Keratinocyte (primary cell): ENCODE measurements at regions not wholly inside any gene's neighbourhood (a gene's known extent, or its start where the extent isn't known, plus 50 kb on each side); places are given as distances from the start of the nearest gene placed in this dataset.
A peak's percentile ranks its signal among the peaks of the same experiment; 100 is the strongest.

ENCODE experiments used
- DNase-seq: peaks from one replicate; pipeline ENCODE4 v3.0.0-alpha.2; 2011; ENCODE audit warnings: low read depth, missing footprints, low spot score
- FAIRE-seq: peaks from 2 replicates; lab custom pipeline; 2011; peaks lifted over from hg19 to GRCh38; lab: Jason Lieb, UNC
- H2AFZ ChIP-seq: 2 replicates; pipeline ENCODE4 v1.6.0; 2012; ENCODE audit warnings: low read length, control low read depth, inconsistent platforms; ENCODE audit not compliant: control insufficient read depth
- H3K27ac ChIP-seq: 2 replicates; pipeline ENCODE4 v1.5.1; 2011; ENCODE audit warnings: low read length; ENCODE audit not compliant: control insufficient read depth, insufficient read depth
- H3K27me3 ChIP-seq: 3 replicates; pipeline ENCODE4 v1.6.0; 2011; ENCODE audit warnings: low read length; ENCODE audit not compliant: control insufficient read depth, insufficient read depth; ENCODE audit errors: extremely low read depth
- H3K36me3 ChIP-seq, 2 experiments: 2 replicates in 1 of 2; 3 replicates in 1 of 2; pipeline ENCODE4 v1.5.1; 2011; ENCODE audit warnings: low read length in 2 of 2, mild to moderate bottlenecking in 1 of 2; ENCODE audit not compliant: control insufficient read depth in 2 of 2, insufficient read depth in 2 of 2; ENCODE audit errors: extremely low read depth in 1 of 2
- H3K4me1 ChIP-seq: 3 replicates; pipeline ENCODE4 v1.5.1; 2011; ENCODE audit warnings: low read length; ENCODE audit not compliant: control insufficient read depth, insufficient read depth; ENCODE audit errors: extremely low read depth
- H3K4me2 ChIP-seq: 3 replicates; pipeline ENCODE4 v1.6.0; 2011; ENCODE audit warnings: low read depth, low read length; ENCODE audit not compliant: control insufficient read depth, insufficient read depth; ENCODE audit errors: extremely low read depth
- H3K4me3 ChIP-seq, 3 experiments: fragments of 200-600 bp in 1 of 3; sonication (generic) in 1 of 3; 2 replicates in 2 of 3; 3 replicates in 1 of 3; pipeline ENCODE4 v1.5.1; 2011 to 2016; ENCODE audit warnings: low read length in 3 of 3, mild to moderate bottlenecking in 3 of 3, control low read depth in 2 of 3, inconsistent platforms in 1 of 3, low read depth in 1 of 3, mixed read lengths in 1 of 3, mixed run types in 1 of 3, moderate library complexity in 1 of 3; ENCODE audit not compliant: control insufficient read depth in 2 of 3, insufficient read depth in 2 of 3; ENCODE audit errors: extremely low read depth in 1 of 3
- H3K79me2 ChIP-seq: 2 replicates; pipeline ENCODE4 v1.6.0; 2012; ENCODE audit warnings: low read length; ENCODE audit not compliant: control insufficient read depth, insufficient read depth
- H3K9ac ChIP-seq: 3 replicates; pipeline ENCODE4 v1.6.0; 2011; ENCODE audit warnings: low read length; ENCODE audit not compliant: control insufficient read depth, insufficient read depth; ENCODE audit errors: extremely low read depth
- H3K9me1 ChIP-seq: 3 replicates; pipeline ENCODE4 v1.6.0; 2011; ENCODE audit warnings: low read length; ENCODE audit not compliant: control insufficient read depth, insufficient read depth; ENCODE audit errors: extremely low read depth
- H3K9me3 ChIP-seq: 2 replicates; pipeline ENCODE4 v1.5.1; 2012; ENCODE audit warnings: low read depth, low read length; ENCODE audit not compliant: control insufficient read depth
- H4K20me1 ChIP-seq: 3 replicates; pipeline ENCODE4 v1.6.0; 2011; ENCODE audit warnings: low read length; ENCODE audit not compliant: control insufficient read depth, insufficient read depth; ENCODE audit errors: extremely low read depth
- EZH2 ChIP-seq: IDR thresholded peaks from one replicate; pipeline ENCODE4 v1.6.1; 2012; ENCODE audit warnings: inconsistent platforms, mild to moderate bottlenecking, low read length, moderate library complexity
- dilution Hi-C: fragments of 300-500 bp; cut with MboI; formaldehyde crosslinking; loops from one replicate; pipeline ENCODE4 v1.7.0; 2020; ENCODE audit warnings: low sequenced_read_pairs; ENCODE audit not compliant: extremely low pct_ligation_motif_present
- TF ChIP-seq, protein P1 (sequence below), 3 experiments: IDR thresholded peaks in 1 of 3; conservative IDR thresholded peaks in 1 of 3; optimal IDR thresholded peaks in 1 of 3; 2 replicates in 2 of 3; 3 replicates in 1 of 3; pipeline versions ENCODE3 to v1.5.1; 2011; ENCODE audit warnings: low read length in 3 of 3, mild to moderate bottlenecking in 3 of 3, moderate library complexity in 2 of 3, control low read depth in 1 of 3, inconsistent platforms in 1 of 3; ENCODE audit not compliant: insufficient read depth in 2 of 3; ENCODE audit errors: extremely low read depth in 1 of 3

GRCh38 chr6:78618970-78619369, 248.4 kb upstream of the IRAK1BP1 start:
- H2AFZ ChIP-seq, result peak overlapping the region; percentile 56
- peak; percentile 20 for FAIRE-seq
- no peaks in the 10 kb centered on the region for H4K20me1 ChIP-seq
- no peaks in the 10 kb centered on the region for H3K36me3 ChIP-seq
- no peaks in the 10 kb centered on the region for H3K27me3 ChIP-seq
- no peak for DNase-seq
- no peak overlapping the region for H3K27ac ChIP-seq
- no peak overlapping the region for H3K9ac ChIP-seq
- TF ChIP-seq EZH2, result no peak
- TF ChIP-seq, protein P1, sequence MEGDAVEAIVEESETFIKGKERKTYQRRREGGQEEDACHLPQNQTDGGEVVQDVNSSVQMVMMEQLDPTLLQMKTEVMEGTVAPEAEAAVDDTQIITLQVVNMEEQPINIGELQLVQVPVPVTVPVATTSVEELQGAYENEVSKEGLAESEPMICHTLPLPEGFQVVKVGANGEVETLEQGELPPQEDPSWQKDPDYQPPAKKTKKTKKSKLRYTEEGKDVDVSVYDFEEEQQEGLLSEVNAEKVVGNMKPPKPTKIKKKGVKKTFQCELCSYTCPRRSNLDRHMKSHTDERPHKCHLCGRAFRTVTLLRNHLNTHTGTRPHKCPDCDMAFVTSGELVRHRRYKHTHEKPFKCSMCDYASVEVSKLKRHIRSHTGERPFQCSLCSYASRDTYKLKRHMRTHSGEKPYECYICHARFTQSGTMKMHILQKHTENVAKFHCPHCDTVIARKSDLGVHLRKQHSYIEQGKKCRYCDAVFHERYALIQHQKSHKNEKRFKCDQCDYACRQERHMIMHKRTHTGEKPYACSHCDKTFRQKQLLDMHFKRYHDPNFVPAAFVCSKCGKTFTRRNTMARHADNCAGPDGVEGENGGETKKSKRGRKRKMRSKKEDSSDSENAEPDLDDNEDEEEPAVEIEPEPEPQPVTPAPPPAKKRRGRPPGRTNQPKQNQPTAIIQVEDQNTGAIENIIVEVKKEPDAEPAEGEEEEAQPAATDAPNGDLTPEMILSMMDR (optimal IDR thresholded peaks at IDR 0.05 in 1 of 3, IDR thresholded peaks at IDR 0.05 in 1 of 3, conservative IDR thresholded peaks at IDR 0.05 in 1 of 3; ENCODE audit: extremely low read depth in 1 of 3, insufficient read depth in 2 of 3, low read length in 3 of 3), result no peak
- H3K9me1 ChIP-seq, result no peaks in the 10 kb centered on the region
- no peaks in the 10 kb centered on the region for H3K79me2 ChIP-seq
- dilution Hi-C loops, result no loop called here
- H3K4me1 ChIP-seq, result peaks cover 22% of the 10 kb centered on the region
- H3K4me3 ChIP-seq, result no peak overlapping the region
- no peak overlapping the region for H3K4me2 ChIP-seq
- no peaks in the 10 kb centered on the region for H3K9me3 ChIP-seq

DNA sequence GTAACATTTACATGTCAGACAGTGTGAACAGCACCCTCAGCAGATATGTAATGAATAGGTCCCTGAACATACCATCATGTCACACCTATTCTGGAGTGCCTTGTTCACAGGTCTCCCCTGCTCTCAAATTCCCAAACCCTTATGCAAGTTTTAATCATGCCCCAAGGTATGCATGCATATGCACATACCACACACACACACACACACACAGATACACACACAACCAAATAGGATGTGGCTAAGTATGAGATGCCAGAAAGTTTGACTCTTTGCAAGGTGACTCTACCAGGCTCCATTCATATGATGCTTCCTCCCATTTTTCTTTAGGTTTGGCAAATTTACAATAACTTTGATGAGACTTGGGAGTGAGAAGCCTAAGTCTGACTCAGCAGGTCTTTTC, 243.8 kb upstream of the IRAK1BP1 start:
- Histone ChIP-seq H3K27ac (no peak overlapping the region), H3K79me2 (no peaks in the 10 kb centered on the region), H3K4me1 (peaks cover 7% of the 10 kb centered on the region), H4K20me1 (no peaks in the 10 kb centered on the region), H3K4me2 (no peak overlapping the region), H3K9me3 (no peaks in the 10 kb centered on the region), H3K9ac (no peak overlapping the region), H3K4me3 (no peak overlapping the region), H2AFZ (no peak overlapping the region), H3K27me3 (no peaks in the 10 kb centered on the region), H3K36me3 (no peaks in the 10 kb centered on the region), H3K9me1 (no peaks in the 10 kb centered on the region)
- DNase-seq (peak; percentile 44), FAIRE-seq (peak; percentile 69)
- TF ChIP-seq, protein P1 (optimal IDR thresholded peaks at IDR 0.05 in 1 of 3, IDR thresholded peaks at IDR 0.05 in 1 of 3, conservative IDR thresholded peaks at IDR 0.05 in 1 of 3; ENCODE audit: extremely low read depth in 1 of 3, insufficient read depth in 2 of 3, low read length in 3 of 3), result no peak
- no peak for TF ChIP-seq EZH2
- dilution Hi-C loops, result no loop called here
